Left lung (tissue), 4 donors: ENCODE measurements at regions not wholly inside any gene's neighbourhood (a gene's known extent, or its start where the extent isn't known, plus 50 kb on each side); places are given as distances from the start of the nearest gene placed in this dataset.

Source experiments
- ATAC-seq: fragments of 200-7000 bp; cut with Tn5 transposase; one replicate; pipeline ENCODE4 v1.9.1; 2020; ENCODE audit warnings: moderate library complexity
- DNase-seq, 4 donors: peaks; one replicate each; pipeline ENCODE4 v3.0.0-alpha.2; 2013 to 2020
- H3K27ac ChIP-seq, 2 donors: fragments of 200-600 bp; sonication (generic) in 1 of 2; one replicate each; pipeline versions ENCODE4 v1.5.0 to v1.8.0; 2020 to 2021
- H3K27me3 ChIP-seq, 2 donors: fragments of 200-600 bp; sonication (generic) in 1 of 2; one replicate each; pipeline versions ENCODE4 v1.5.0 to v1.8.0; 2020 to 2021
- H3K36me3 ChIP-seq, 2 donors: fragments of 200-600 bp; sonication (generic) in 1 of 2; one replicate each; pipeline versions ENCODE4 v1.5.0 to v1.8.0; 2020 to 2021
- H3K4me1 ChIP-seq, 2 donors: fragments of 200-600 bp; one replicate each; pipeline ENCODE4 v1.8.0; 2021
- H3K4me3 ChIP-seq, 2 donors: fragments of 200-600 bp; sonication (generic) in 1 of 2; one replicate each; pipeline versions ENCODE4 v1.5.0 to v1.8.0; 2020 to 2021; ENCODE audit warnings: mild to moderate bottlenecking in 1 of 2
- H3K9me3 ChIP-seq, 2 donors: fragments of 200-600 bp; sonication (generic) in 1 of 2; one replicate each; pipeline versions ENCODE4 v1.5.0 to v1.8.0; 2020 to 2021
- intact Hi-C, 2 donors: fragments of 100-400 bp; cut with DNase I; formaldehyde crosslinking; loops; one replicate each; pipeline versions ENCODE4 v1.11.2 to v1.14.2; 2022
- TF ChIP-seq, protein P1 (sequence below), 2 donors: fragments of 200-600 bp; sonication (generic) in 1 of 2; IDR thresholded peaks; one replicate each; pipeline versions ENCODE4 v1.5.0 to v1.8.0; 2021; ENCODE audit warnings: antibody characterized with exemption in 2 of 2
- donor health status: DM: no; HTN: yes; CAD: no.
- donor health status: DM: no; HTN: no; CAD: no.

DNA sequence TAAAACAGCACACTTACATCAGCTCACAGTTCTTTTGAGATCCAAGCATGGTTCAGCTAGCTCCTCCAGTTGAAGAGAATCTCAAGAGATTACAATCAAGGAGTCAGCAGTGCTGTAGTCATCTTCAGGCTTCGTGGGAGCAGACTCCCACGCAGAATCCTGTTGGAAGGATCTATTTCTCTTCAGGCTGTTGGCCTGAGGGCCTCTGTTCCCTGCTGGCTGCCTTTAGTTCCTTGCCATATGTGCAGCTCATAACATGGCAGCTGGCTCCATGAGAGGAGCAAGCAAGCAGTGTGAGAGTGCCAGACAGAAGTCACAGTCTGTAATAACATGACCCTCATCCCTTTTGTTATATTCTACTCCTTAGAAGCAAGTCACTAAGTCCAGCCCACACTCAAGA is 168.6 kb downstream of the COX18 start:
- H3K27me3 ChIP-seq: no peaks in the 10 kb centered on the region
- no peak for ATAC-seq

DNA sequence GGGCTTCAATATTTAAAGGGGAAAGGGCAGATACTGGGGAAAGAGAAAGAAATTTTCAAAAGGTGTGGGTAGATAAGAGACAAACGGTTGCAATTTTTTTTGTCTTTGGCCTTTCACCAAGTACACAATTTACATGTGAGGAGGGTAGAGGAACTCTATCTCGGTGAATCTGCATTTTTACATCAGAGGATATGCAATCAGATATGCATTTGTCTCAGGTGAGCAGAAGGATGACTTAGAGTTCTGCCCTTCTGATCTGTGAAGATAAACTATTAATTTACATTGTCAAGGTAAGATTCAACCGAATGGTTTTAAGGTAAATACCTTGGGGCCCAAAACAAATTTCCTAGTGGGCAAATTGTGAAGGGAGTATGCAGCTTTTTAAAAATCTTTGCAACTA is 169.9 kb downstream of the COX18 start:
- ATAC-seq: no peak
- DNase-seq: no peak
- Histone ChIP-seq H3K27me3 (no peaks in the 10 kb centered on the region), H3K36me3 (no peaks in the 10 kb centered on the region), H3K9me3 (no peaks in the 10 kb centered on the region), H3K4me3 (no peak overlapping the region), H3K4me1 (peaks cover 0 to 4% of the 10 kb centered on the region in 2 donors), H3K27ac (no peak overlapping the region)
- intact Hi-C loops: loop anchor here in 1 of 2 donors (10.0 kb wide), 1 partner anchor 105 kb away; no protein-coding TSS in a partner anchor
- TF ChIP-seq, protein P1, sequence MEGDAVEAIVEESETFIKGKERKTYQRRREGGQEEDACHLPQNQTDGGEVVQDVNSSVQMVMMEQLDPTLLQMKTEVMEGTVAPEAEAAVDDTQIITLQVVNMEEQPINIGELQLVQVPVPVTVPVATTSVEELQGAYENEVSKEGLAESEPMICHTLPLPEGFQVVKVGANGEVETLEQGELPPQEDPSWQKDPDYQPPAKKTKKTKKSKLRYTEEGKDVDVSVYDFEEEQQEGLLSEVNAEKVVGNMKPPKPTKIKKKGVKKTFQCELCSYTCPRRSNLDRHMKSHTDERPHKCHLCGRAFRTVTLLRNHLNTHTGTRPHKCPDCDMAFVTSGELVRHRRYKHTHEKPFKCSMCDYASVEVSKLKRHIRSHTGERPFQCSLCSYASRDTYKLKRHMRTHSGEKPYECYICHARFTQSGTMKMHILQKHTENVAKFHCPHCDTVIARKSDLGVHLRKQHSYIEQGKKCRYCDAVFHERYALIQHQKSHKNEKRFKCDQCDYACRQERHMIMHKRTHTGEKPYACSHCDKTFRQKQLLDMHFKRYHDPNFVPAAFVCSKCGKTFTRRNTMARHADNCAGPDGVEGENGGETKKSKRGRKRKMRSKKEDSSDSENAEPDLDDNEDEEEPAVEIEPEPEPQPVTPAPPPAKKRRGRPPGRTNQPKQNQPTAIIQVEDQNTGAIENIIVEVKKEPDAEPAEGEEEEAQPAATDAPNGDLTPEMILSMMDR (IDR thresholded peaks at IDR 0.05): no peak

More for the DNA sequence above, 168.6 kb downstream of the COX18 start:
- Histone ChIP-seq H3K4me3 (no peak overlapping the region), H3K27ac (no peak overlapping the region), H3K36me3 (no peaks in the 10 kb centered on the region), H3K4me1 (peaks cover 0 to 4% of the 10 kb centered on the region in 2 donors), H3K9me3 (no peaks in the 10 kb centered on the region)
- no peak for DNase-seq
- TF ChIP-seq, protein P1 (IDR thresholded peaks at IDR 0.05): no peak
- intact Hi-C loops: no loop called here

DNA sequence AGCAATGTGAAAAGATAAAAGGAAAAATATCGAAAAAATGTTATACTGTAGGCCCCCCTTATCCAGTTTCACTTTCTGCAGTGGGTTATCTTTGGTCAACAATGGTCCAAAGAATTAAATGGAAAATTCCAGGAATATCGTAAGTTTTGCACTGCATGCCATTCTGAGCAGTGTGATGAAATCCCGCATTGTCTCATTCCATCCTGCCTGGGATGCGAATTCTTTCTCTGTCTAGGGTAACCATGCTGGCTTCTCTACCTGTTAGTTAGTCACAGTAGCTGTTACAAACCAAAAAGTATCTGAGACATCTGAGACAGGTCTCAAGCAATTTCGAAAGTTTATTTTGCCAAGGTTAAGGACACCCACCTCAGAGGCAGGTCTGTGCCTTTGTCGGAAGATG is 170.3 kb downstream of the COX18 start:
- TF ChIP-seq, protein P1 (IDR thresholded peaks at IDR 0.05): no peak
- H3K36me3 ChIP-seq: no peaks in the 10 kb centered on the region
- DNase-seq (no peak), ATAC-seq (no peak)
- no peak overlapping the region for H3K27ac ChIP-seq
- intact Hi-C loops: loop anchor here in 1 of 2 donors (10.0 kb wide), 1 partner anchor 106 kb away; no protein-coding TSS in a partner anchor
- H3K9me3 ChIP-seq: no peaks in the 10 kb centered on the region
- peaks cover 0 to 4% of the 10 kb centered on the region in 2 donors for H3K4me1 ChIP-seq
- H3K4me3 ChIP-seq: no peak overlapping the region
- H3K27me3 ChIP-seq: no peaks in the 10 kb centered on the region

DNA sequence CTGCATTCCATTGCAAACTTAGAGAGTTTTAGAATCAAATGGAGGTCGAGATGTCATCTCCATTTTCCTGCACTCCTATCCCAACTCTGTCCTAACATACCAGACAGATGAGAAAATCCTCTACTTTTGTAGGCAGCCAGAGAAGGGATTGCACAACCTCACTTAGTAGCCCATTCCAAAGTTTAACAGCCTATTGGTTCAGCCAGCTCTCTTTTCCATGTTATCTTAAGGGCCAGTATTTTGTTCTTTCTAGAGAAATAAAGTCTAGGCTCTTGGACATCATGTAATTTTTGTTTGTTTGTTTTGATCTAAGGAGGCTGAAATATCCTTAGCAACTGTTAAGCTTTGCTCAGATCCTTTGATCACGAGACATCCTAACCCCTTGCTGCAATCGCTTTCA is 173.0 kb downstream of the COX18 start:
- DNase-seq: peak in 2 of 4 donors; percentile 6 to 24
- H3K27ac ChIP-seq: peak overlapping the region in 1 of 2 donors; percentile 46

DNA sequence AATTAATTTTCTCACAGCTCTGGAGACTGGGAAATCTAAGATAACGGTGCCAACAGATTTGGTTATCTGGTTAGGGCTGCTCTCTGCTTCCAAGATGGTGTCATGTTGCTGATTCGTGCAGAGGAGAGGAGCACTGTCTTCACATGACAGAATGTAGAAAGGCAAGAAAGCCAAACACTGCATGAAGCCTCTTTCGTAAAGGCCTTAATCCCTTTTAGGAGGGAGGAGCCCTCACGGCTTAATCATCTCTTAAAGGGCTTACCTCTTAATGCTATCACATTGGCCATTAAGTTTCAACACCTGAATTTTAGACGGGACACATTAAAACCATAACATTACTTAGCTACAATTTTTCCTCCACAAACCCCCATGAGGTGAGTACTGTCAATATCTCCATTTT is 174.1 kb downstream of the COX18 start:
- intact Hi-C loops: loop anchor here in 1 of 2 donors (10.0 kb wide), 1 partner anchor 109 kb away; no protein-coding TSS in a partner anchor
- no peaks in the 10 kb centered on the region for H3K36me3 ChIP-seq
- DNase-seq: no peak
- no peak for ATAC-seq
- no peak overlapping the region for H3K27ac ChIP-seq
- H3K4me3 ChIP-seq: no peak overlapping the region
- peaks cover 3 to 8% of the 10 kb centered on the region in 2 donors for H3K4me1 ChIP-seq
- H3K9me3 ChIP-seq: no peaks in the 10 kb centered on the region
- no peaks in the 10 kb centered on the region for H3K27me3 ChIP-seq
- TF ChIP-seq, protein P1 (IDR thresholded peaks at IDR 0.05): no peak

More for the DNA sequence above, 173.0 kb downstream of the COX18 start:
- Histone ChIP-seq H3K36me3 (no peaks in the 10 kb centered on the region), H3K9me3 (no peaks in the 10 kb centered on the region), H3K4me1 (peaks cover 3 to 8% of the 10 kb centered on the region in 2 donors), H3K4me3 (no peak overlapping the region), H3K27me3 (no peaks in the 10 kb centered on the region)
- intact Hi-C loops: loop anchor here in 1 of 2 donors (10.0 kb wide), 1 partner anchor 108 kb away; no protein-coding TSS in a partner anchor
- TF ChIP-seq, protein P1 (IDR thresholded peaks at IDR 0.05): no peak
- peak; percentile 89 for ATAC-seq
